ENCODE measurements at regions not wholly inside any gene's neighbourhood (a gene's known extent, or its start where the extent isn't known, plus 50 kb on each side); places are given as distances from the start of the nearest gene placed in this dataset.

GRCh38 chr9:91483189-91483691 lies 59.6 kb upstream of the NFIL3 start:
- TF ChIP-seq IKZF3 (tag by site-specific recombination; IDR thresholded peaks at IDR 0.05) (no peak), ZNF350 (tag by site-specific recombination; IDR thresholded peaks at IDR 0.05) (no peak), ZBTB17 (tag by site-specific recombination; IDR thresholded peaks at IDR 0.05) (no peak), ZBTB49 (tag by site-specific recombination; IDR thresholded peaks at IDR 0.05; ENCODE audit: low read depth) (no peak), GLIS2 (tag by site-specific recombination; IDR thresholded peaks at IDR 0.05) (no peak), PRDM10 (tag by site-specific recombination; IDR thresholded peaks at IDR 0.05) (no peak), ZNF239 (tag by site-specific recombination; IDR thresholded peaks at IDR 0.05) (no peak), GFI1B (tag by site-specific recombination; IDR thresholded peaks at IDR 0.05) (no peak), ZNF311 (tag by site-specific recombination; IDR thresholded peaks at IDR 0.05; ENCODE audit: borderline replicate concordance) (no peak), ZNF792 (tag by site-specific recombination; IDR thresholded peaks at IDR 0.05) (no peak), ZBTB48 (tag by site-specific recombination; IDR thresholded peaks at IDR 0.05) (no peak), ZNF112 (tag by site-specific recombination; IDR thresholded peaks at IDR 0.05) (no peak), SALL2 (tag by site-specific recombination; IDR thresholded peaks at IDR 0.05; ENCODE audit: borderline replicate concordance) (no peak), YY1 (tag by site-specific recombination; IDR thresholded peaks at IDR 0.05) (no peak)
- no peaks in the 10 kb centered on the region for H3K36me3 ChIP-seq (ENCODE audit: control insufficient read depth in 2 of 2, insufficient read depth in 1 of 2, low read length in 2 of 2)
- no peak overlapping the region for H3K4me3 ChIP-seq (ENCODE audit: low read depth, low read length)
- no peaks in the 10 kb centered on the region for H3K4me1 ChIP-seq (ENCODE audit: control insufficient read depth, insufficient read depth, low read length)
- no peaks in the 10 kb centered on the region for H3K9me3 ChIP-seq (ENCODE audit: control insufficient read depth, insufficient read depth, low read depth, low read length)
- ChIA-PET CTCF (no interaction called here), POLR2A (no interaction called here)
- H3K27ac ChIP-seq (ENCODE audit: extremely low read depth, low read depth, low read length), result no peak overlapping the region

GRCh38 chr9:91481972-91482371 lies 58.3 kb upstream of the NFIL3 start:
- POLR2A ChIA-PET, result no interaction called here
- CTCF ChIA-PET, result no interaction called here
- no peak overlapping the region for H3K4me3 ChIP-seq (ENCODE audit: low read depth, low read length)
- TF ChIP-seq ZNF623 (tag by site-specific recombination; IDR thresholded peaks at IDR 0.05), result no peak
- no peak for TF ChIP-seq ZNF140 (tag by site-specific recombination; IDR thresholded peaks at IDR 0.05)
- no peak for TF ChIP-seq ZNF341 (tag by site-specific recombination; IDR thresholded peaks at IDR 0.05; ENCODE audit: low read depth)
- TF ChIP-seq ZFP41 (tag by site-specific recombination; IDR thresholded peaks at IDR 0.05; ENCODE audit: borderline replicate concordance), result no peak
- TF ChIP-seq ZNF585B (tag by site-specific recombination; IDR thresholded peaks at IDR 0.05), result no peak
- TF ChIP-seq ZSCAN5A (tag by site-specific recombination; IDR thresholded peaks at IDR 0.05), result no peak
- no peak for TF ChIP-seq ZNF621 (tag by site-specific recombination; IDR thresholded peaks at IDR 0.05)
- TF ChIP-seq ZBTB48 (tag by site-specific recombination; IDR thresholded peaks at IDR 0.05), result no peak
- no peak for TF ChIP-seq ZNF169 (tag by site-specific recombination; IDR thresholded peaks at IDR 0.05)
- TF ChIP-seq ZNF776 (tag by site-specific recombination; IDR thresholded peaks at IDR 0.05; ENCODE audit: borderline replicate concordance), result no peak
- no peak for TF ChIP-seq ZNF37A (tag by site-specific recombination; IDR thresholded peaks at IDR 0.05)
- no peak for TF ChIP-seq ZNF830 (tag by site-specific recombination; IDR thresholded peaks at IDR 0.05; ENCODE audit: low read depth)
- TF ChIP-seq INSM2 (tag by site-specific recombination; IDR thresholded peaks at IDR 0.05), result no peak
- TF ChIP-seq ZBTB7A (tag by site-specific recombination; IDR thresholded peaks at IDR 0.05; ENCODE audit: low read depth), result no peak
- no peak for TF ChIP-seq ZNF223 (tag by site-specific recombination; IDR thresholded peaks at IDR 0.05)
- no peak for TF ChIP-seq KLF10 (tag by site-specific recombination; IDR thresholded peaks at IDR 0.05)

More at GRCh38 chr9:91481972-91482371, 58.3 kb upstream of the NFIL3 start:
- Histone ChIP-seq H3K9me3 (ENCODE audit: control insufficient read depth, insufficient read depth, low read depth, low read length) (no peaks in the 10 kb centered on the region), H3K36me3 (ENCODE audit: control insufficient read depth in 2 of 2, insufficient read depth in 1 of 2, low read length in 2 of 2) (no peaks in the 10 kb centered on the region), H3K27ac (ENCODE audit: extremely low read depth, low read depth, low read length) (no peak overlapping the region), H3K4me1 (ENCODE audit: control insufficient read depth, insufficient read depth, low read length) (no peaks in the 10 kb centered on the region)

All from HEK293 (cell line).